Cardiac muscle cell (in vitro differentiated cells and primary cell): ENCODE measurements at regions not wholly inside any gene's neighbourhood (a gene's known extent, or its start where the extent isn't known, plus 50 kb on each side); places are given as distances from the start of the nearest gene placed in this dataset.

Experiments
- DNase-seq, 2 donors: peaks; one replicate each; pipeline versions ENCODE4 v3.0.0 to v3.0.0-alpha.2; 2010 to 2017; ENCODE audit warnings: low read depth in 1 of 2, low spot score in 1 of 2
- H3K27ac ChIP-seq: fragments of 200-600 bp; sonication (generic); 2 replicates; pipeline ENCODE4 v1.5.1; 2016
- H3K27me3 ChIP-seq: fragments of 200-600 bp; sonication (generic); 2 replicates; pipeline ENCODE4 v1.6.0; 2016; ENCODE audit warnings: control low read depth
- H3K36me3 ChIP-seq: fragments of 200-600 bp; sonication (generic); 2 replicates; pipeline ENCODE4 v1.5.1; 2016; ENCODE audit warnings: control low read depth
- H3K4me1 ChIP-seq: fragments of 200-600 bp; sonication (generic); 2 replicates; pipeline ENCODE4 v1.8.1; 2017; ENCODE audit warnings: low read depth, mild to moderate bottlenecking, mixed run types
- H3K4me3 ChIP-seq: fragments of 200-600 bp; sonication (generic); 2 replicates; pipeline ENCODE4 v1.5.1; 2016; ENCODE audit warnings: mild to moderate bottlenecking
- H3K9me3 ChIP-seq: fragments of 200-600 bp; sonication (generic); 2 replicates; pipeline ENCODE4 v1.5.1; 2017; ENCODE audit warnings: low read depth, mild to moderate bottlenecking, control low read depth
- TF ChIP-seq, protein P1 (sequence below): IDR thresholded peaks from 2 replicates; pipeline ENCODE4 v1.5.1; 2012; ENCODE audit warnings: low read depth, mild to moderate bottlenecking, low read length

DNA sequence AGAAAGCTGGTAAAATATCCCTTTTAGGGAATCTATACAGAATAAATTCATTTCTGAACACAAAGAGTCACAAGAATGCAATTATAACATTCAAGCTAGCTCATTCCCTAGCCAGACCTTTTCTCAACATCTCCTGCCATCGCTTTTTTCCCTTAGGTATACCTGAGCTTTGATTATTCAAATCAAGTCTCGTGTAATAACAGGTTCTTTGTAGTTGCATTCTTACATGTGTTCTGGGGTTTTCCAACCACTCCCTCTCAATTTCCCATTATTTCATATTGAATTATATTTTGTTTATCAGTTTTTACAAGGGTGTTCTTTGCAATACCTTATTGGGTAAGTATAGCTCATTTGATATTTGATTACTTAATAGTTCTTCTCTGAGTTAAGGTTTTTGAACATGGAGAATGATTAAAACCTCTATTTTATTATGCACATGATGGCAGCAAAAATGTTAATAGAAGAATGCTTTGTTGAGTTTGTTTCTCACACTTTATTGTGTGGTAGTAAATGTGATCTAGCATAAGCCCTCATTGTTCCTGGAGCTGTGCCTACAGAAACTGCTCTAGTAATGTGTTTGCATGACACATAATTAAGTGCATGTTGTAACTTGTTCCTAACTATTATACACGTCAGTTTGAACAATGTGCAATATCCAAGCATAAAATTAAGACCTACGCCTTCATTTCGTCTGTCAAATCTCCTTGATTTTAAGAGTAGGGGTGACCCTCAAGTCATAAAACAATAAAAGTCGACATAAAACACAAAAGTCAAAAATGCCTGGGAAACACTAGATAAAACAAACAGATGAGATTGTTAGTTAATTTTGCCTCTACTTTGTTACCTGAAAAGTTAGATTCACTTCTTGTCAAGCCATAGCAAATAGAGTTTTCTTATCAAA, 124.0 kb upstream of the POF1B start:
- no peaks in the 10 kb centered on the region for H3K27me3 ChIP-seq
- H3K36me3 ChIP-seq, result no peaks in the 10 kb centered on the region
- no peaks in the 10 kb centered on the region for H3K9me3 ChIP-seq
- TF ChIP-seq, protein P1, sequence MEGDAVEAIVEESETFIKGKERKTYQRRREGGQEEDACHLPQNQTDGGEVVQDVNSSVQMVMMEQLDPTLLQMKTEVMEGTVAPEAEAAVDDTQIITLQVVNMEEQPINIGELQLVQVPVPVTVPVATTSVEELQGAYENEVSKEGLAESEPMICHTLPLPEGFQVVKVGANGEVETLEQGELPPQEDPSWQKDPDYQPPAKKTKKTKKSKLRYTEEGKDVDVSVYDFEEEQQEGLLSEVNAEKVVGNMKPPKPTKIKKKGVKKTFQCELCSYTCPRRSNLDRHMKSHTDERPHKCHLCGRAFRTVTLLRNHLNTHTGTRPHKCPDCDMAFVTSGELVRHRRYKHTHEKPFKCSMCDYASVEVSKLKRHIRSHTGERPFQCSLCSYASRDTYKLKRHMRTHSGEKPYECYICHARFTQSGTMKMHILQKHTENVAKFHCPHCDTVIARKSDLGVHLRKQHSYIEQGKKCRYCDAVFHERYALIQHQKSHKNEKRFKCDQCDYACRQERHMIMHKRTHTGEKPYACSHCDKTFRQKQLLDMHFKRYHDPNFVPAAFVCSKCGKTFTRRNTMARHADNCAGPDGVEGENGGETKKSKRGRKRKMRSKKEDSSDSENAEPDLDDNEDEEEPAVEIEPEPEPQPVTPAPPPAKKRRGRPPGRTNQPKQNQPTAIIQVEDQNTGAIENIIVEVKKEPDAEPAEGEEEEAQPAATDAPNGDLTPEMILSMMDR, result no peak
- no peak overlapping the region for H3K4me3 ChIP-seq
- no peak for DNase-seq
- H3K27ac ChIP-seq, result no peak overlapping the region
- H3K4me1 ChIP-seq, result no peaks in the 10 kb centered on the region

DNA sequence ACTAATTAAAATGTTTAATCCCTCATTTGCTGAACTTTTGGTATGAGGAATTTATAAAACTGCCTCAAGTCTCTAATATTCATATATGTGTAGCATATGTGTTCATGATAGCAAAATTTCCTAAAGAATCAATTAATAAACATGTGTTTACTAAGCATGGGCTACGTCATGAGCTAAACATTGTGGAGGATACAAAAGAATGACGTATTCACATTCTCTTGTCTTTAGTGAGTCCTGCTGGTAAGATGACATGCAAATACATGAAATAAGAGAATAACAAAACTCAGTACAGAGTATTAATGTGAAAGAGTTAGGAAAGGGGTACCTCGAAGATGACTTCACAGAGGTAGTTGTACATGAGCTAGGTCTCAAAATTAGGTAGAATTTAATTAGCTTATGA, 121.9 kb upstream of the POF1B start:
- Histone ChIP-seq H3K36me3 (no peaks in the 10 kb centered on the region), H3K4me1 (no peaks in the 10 kb centered on the region), H3K27ac (no peak overlapping the region), H3K4me3 (no peak overlapping the region), H3K9me3 (no peaks in the 10 kb centered on the region), H3K27me3 (no peaks in the 10 kb centered on the region)
- TF ChIP-seq, protein P1, result no peak
- no peak for DNase-seq

DNA sequence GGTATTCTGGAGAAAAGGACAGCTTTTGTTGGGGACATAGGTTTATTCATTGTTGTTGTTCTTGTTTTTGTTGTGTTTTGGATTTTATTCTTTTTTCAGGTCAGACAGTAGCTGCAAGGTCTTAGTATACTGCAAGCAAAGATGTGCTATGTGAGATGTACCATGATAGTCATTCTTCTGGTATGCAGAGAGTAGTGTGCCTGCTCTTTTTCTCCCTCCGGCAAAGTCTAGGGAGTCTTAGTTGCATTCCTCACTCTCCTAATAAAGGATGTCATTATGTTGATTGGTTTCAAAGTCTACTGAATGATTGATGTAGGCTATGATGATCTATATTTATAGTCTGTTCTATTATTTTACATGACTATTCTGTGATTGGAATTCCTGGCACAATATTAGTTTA, 119.9 kb upstream of the POF1B start:
- no peak overlapping the region for H3K27ac ChIP-seq
- H3K4me3 ChIP-seq, result no peak overlapping the region
- TF ChIP-seq, protein P1, result no peak
- DNase-seq, result no peak
- H3K27me3 ChIP-seq, result no peaks in the 10 kb centered on the region
- H3K4me1 ChIP-seq, result no peaks in the 10 kb centered on the region
- H3K36me3 ChIP-seq, result no peaks in the 10 kb centered on the region
- H3K9me3 ChIP-seq, result no peaks in the 10 kb centered on the region

DNA sequence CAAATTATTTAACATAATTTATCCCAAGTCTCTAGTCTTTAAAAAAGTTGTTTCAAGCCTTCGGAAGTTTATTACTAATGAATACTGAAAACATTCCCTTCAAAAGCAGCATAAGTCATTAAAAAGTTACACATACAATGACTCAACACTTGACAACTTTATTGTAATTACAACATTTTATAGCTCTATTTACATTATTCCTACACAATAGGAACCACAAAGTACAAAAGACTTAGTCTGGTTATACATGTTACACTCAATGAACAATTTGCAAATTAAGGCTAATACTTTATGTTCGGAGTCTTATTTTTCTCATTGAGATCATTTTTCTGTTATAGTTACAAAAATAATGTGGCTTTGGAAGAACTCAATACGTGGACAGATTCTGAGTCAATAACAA, 114.4 kb upstream of the POF1B start:
- no peaks in the 10 kb centered on the region for H3K9me3 ChIP-seq
- H3K4me1 ChIP-seq, result no peaks in the 10 kb centered on the region

DNA sequence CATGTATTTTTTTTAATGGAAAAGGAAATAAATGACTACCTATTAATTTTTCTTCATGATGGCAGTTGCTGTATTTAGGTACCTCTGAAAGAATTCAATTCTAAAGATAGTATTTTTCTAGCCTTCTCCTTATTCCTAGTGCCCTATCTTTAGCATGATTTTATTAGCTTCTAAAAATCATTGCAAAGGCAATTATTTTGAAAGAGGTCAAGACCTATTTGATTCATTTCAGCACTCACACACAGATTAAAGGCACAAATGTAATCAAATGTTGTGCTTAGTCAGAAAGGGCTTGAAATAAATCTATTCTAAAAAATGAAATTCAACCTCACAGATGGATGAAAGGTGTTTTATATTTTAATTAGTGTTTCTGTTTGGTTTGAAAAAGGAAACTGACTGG, 74.8 kb upstream of the POF1B start:
- no peaks in the 10 kb centered on the region for H3K4me1 ChIP-seq
- no peaks in the 10 kb centered on the region for H3K9me3 ChIP-seq
- no peak for DNase-seq
- H3K27ac ChIP-seq, result no peak overlapping the region
- H3K4me3 ChIP-seq, result no peak overlapping the region
- no peaks in the 10 kb centered on the region for H3K36me3 ChIP-seq
- H3K27me3 ChIP-seq, result no peaks in the 10 kb centered on the region
- TF ChIP-seq, protein P1, result no peak

More for the DNA sequence above, 114.4 kb upstream of the POF1B start:
- Histone ChIP-seq H3K4me3 (no peak overlapping the region), H3K27ac (no peak overlapping the region), H3K27me3 (no peaks in the 10 kb centered on the region), H3K36me3 (no peaks in the 10 kb centered on the region)
- DNase-seq, result no peak
- TF ChIP-seq, protein P1, result no peak
